ENCODE measurements at regions not wholly inside any gene's neighbourhood (a gene's known extent, or its start where the extent isn't known, plus 50 kb on each side); places are given as distances from the start of the nearest gene placed in this dataset.

DNA sequence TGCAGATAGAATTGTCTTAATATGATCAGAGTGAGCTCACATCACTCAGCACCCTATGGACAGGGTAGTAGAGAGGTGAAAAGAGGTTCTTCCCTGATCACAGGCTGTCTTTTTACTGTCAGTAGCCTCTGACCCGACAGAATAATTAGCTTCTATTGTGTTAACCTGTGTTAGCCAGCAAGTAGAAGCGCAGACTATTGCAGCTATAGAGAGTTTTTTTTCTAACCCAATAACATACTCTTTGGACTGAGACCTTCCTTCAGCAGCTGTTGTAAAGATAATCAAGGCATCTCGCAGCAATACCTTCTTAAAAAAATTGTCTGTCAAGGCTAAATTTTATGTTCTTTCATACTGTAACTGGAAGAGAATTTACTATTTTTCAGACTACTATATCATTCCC, 670.4 kb downstream of the ADCYAP1 start:
- TF ChIP-seq, protein P1, sequence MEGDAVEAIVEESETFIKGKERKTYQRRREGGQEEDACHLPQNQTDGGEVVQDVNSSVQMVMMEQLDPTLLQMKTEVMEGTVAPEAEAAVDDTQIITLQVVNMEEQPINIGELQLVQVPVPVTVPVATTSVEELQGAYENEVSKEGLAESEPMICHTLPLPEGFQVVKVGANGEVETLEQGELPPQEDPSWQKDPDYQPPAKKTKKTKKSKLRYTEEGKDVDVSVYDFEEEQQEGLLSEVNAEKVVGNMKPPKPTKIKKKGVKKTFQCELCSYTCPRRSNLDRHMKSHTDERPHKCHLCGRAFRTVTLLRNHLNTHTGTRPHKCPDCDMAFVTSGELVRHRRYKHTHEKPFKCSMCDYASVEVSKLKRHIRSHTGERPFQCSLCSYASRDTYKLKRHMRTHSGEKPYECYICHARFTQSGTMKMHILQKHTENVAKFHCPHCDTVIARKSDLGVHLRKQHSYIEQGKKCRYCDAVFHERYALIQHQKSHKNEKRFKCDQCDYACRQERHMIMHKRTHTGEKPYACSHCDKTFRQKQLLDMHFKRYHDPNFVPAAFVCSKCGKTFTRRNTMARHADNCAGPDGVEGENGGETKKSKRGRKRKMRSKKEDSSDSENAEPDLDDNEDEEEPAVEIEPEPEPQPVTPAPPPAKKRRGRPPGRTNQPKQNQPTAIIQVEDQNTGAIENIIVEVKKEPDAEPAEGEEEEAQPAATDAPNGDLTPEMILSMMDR (IDR thresholded peaks at IDR 0.05; ENCODE audit: borderline replicate concordance, extremely low read depth, low read length, poor library complexity, severe bottlenecking), result no peak
- TF ChIP-seq EZH2 (IDR thresholded peaks at IDR 0.05; ENCODE audit: borderline replicate concordance, low read depth, low read length, severe bottlenecking), result no peak

All from DND-41 (cell line).